Cardiac muscle cell (in vitro differentiated cells and primary cell): ENCODE measurements at regions not wholly inside any gene's neighbourhood (a gene's known extent, or its start where the extent isn't known, plus 50 kb on each side); places are given as distances from the start of the nearest gene placed in this dataset.

Experiments
- DNase-seq, 2 donors: peaks; one replicate each; pipeline versions ENCODE4 v3.0.0 to v3.0.0-alpha.2; 2010 to 2017; ENCODE audit warnings: low read depth in 1 of 2, low spot score in 1 of 2
- H3K27ac ChIP-seq: fragments of 200-600 bp; sonication (generic); 2 replicates; pipeline ENCODE4 v1.5.1; 2016
- H3K27me3 ChIP-seq: fragments of 200-600 bp; sonication (generic); 2 replicates; pipeline ENCODE4 v1.6.0; 2016; ENCODE audit warnings: control low read depth
- H3K36me3 ChIP-seq: fragments of 200-600 bp; sonication (generic); 2 replicates; pipeline ENCODE4 v1.5.1; 2016; ENCODE audit warnings: control low read depth
- H3K4me1 ChIP-seq: fragments of 200-600 bp; sonication (generic); 2 replicates; pipeline ENCODE4 v1.8.1; 2017; ENCODE audit warnings: low read depth, mild to moderate bottlenecking, mixed run types
- H3K4me3 ChIP-seq: fragments of 200-600 bp; sonication (generic); 2 replicates; pipeline ENCODE4 v1.5.1; 2016; ENCODE audit warnings: mild to moderate bottlenecking
- H3K9me3 ChIP-seq: fragments of 200-600 bp; sonication (generic); 2 replicates; pipeline ENCODE4 v1.5.1; 2017; ENCODE audit warnings: low read depth, mild to moderate bottlenecking, control low read depth
- TF ChIP-seq, protein P1 (sequence below): IDR thresholded peaks from 2 replicates; pipeline ENCODE4 v1.5.1; 2012; ENCODE audit warnings: low read depth, mild to moderate bottlenecking, low read length

DNA sequence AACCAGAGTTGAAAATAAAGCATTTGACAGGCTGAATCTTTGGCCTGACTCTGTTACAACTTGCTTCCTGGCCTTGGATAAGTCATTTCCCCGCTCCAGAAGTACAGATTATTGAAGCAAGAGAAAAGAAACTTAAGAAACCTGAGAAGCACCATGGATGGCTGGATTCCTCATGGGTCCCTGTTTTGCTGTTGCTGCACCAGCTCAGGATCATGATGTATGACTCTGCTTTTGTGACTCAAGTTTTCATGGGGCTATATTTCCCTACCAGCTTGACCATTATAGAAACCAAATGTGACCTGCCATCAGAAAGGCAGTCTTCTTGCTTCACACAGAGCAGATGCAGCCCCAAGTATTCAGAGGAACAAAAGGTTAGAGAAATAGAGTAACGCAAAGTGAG is 921.8 kb downstream of the BCL11B start:
- Histone ChIP-seq H3K4me1 (no peaks in the 10 kb centered on the region), H3K36me3 (no peaks in the 10 kb centered on the region), H3K9me3 (no peaks in the 10 kb centered on the region), H3K27ac (no peak overlapping the region), H3K27me3 (no peaks in the 10 kb centered on the region), H3K4me3 (no peak overlapping the region)
- DNase-seq, result no peak
- TF ChIP-seq, protein P1, sequence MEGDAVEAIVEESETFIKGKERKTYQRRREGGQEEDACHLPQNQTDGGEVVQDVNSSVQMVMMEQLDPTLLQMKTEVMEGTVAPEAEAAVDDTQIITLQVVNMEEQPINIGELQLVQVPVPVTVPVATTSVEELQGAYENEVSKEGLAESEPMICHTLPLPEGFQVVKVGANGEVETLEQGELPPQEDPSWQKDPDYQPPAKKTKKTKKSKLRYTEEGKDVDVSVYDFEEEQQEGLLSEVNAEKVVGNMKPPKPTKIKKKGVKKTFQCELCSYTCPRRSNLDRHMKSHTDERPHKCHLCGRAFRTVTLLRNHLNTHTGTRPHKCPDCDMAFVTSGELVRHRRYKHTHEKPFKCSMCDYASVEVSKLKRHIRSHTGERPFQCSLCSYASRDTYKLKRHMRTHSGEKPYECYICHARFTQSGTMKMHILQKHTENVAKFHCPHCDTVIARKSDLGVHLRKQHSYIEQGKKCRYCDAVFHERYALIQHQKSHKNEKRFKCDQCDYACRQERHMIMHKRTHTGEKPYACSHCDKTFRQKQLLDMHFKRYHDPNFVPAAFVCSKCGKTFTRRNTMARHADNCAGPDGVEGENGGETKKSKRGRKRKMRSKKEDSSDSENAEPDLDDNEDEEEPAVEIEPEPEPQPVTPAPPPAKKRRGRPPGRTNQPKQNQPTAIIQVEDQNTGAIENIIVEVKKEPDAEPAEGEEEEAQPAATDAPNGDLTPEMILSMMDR, result no peak

GRCh38 chr14:98364961-98365360 is 907.0 kb downstream of the BCL11B start:
- Histone ChIP-seq H3K27me3 (no peaks in the 10 kb centered on the region), H3K9me3 (no peaks in the 10 kb centered on the region), H3K4me1 (no peaks in the 10 kb centered on the region), H3K36me3 (no peaks in the 10 kb centered on the region), H3K27ac (no peak overlapping the region), H3K4me3 (no peak overlapping the region)
- no peak for DNase-seq
- TF ChIP-seq, protein P1, result no peak

GRCh38 chr14:98366429-98366828 is 905.6 kb downstream of the BCL11B start:
- Histone ChIP-seq H3K27ac (no peak overlapping the region), H3K27me3 (no peaks in the 10 kb centered on the region), H3K36me3 (no peaks in the 10 kb centered on the region), H3K9me3 (no peaks in the 10 kb centered on the region), H3K4me3 (no peak overlapping the region), H3K4me1 (no peaks in the 10 kb centered on the region)
- DNase-seq, result no peak
- TF ChIP-seq, protein P1, result no peak

DNA sequence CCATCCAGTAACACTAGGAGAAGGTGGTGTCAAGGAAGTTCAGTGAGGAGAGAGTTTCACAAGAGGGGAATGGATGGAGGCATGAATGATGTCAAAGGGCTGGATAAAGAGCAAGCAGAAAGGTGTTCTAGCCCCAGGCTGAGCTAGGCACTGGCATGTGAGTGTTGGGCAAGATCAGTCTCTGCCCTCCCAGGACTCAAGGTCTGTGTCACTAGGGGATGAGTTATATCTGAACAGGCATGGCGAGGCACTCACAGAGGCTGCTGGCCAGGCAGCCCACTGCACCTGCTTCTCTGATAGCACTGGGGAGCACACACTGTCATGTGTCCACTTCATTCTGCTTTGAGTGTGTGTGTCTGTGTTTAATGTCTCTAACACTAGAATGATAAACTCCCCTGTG is 903.8 kb downstream of the BCL11B start:
- DNase-seq, result no peak
- Histone ChIP-seq H3K4me3 (no peak overlapping the region), H3K27me3 (no peaks in the 10 kb centered on the region), H3K9me3 (no peaks in the 10 kb centered on the region), H3K4me1 (no peaks in the 10 kb centered on the region), H3K36me3 (no peaks in the 10 kb centered on the region), H3K27ac (no peak overlapping the region)
- TF ChIP-seq, protein P1, result no peak

- Histone ChIP-seq H3K27ac (no peak overlapping the region), H3K4me3 (no peak overlapping the region), H3K36me3 (no peaks in the 10 kb centered on the region), H3K27me3 (no peaks in the 10 kb centered on the region), H3K4me1 (no peaks in the 10 kb centered on the region), H3K9me3 (no peaks in the 10 kb centered on the region)
- TF ChIP-seq, protein P1, result no peak
- DNase-seq, result no peak
These were observed 903.1 kb downstream of the BCL11B start for GRCh38 chr14:98368916-98369315.

DNA sequence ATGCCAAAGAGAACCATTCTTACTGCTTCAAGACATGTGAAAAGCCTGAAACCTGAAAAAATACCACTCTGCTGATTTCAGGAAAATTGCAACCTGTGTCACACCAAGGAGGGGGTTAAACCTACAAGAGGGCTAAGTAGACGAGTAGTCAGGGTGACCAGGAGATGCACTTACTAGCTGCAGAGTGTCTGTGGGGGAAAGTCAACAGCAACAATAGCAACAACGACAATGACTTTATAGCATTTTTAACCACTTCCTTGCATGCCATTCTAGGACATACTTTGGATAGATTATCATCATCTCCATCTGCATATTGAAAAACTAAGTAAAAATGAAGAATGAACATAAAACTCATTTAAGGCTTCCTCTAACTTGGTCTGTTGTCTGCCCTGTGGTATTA is 902.7 kb downstream of the BCL11B start:
- no peak for DNase-seq
- Histone ChIP-seq H3K27ac (no peak overlapping the region), H3K9me3 (no peaks in the 10 kb centered on the region), H3K27me3 (no peaks in the 10 kb centered on the region), H3K4me3 (no peak overlapping the region), H3K36me3 (no peaks in the 10 kb centered on the region), H3K4me1 (no peaks in the 10 kb centered on the region)
- TF ChIP-seq, protein P1, result no peak
